WTC11 (cell line): ENCODE measurements at regions not wholly inside any gene's neighbourhood (a gene's known extent, or its start where the extent isn't known, plus 50 kb on each side); places are given as distances from the start of the nearest gene placed in this dataset.

Experiments used
- CREB1 ChIP-seq: sonication (generic); formaldehyde crosslinking; IDR thresholded peaks from 2 replicates; pipeline ENCODE4 v1.8.0; 2023; ENCODE audit warnings: mild to moderate bottlenecking, missing genetic modification reagents
- ETV6 ChIP-seq: sonication (generic); formaldehyde crosslinking; IDR thresholded peaks from 2 replicates; pipeline ENCODE4 v1.8.1; 2022; ENCODE audit warnings: mild to moderate bottlenecking, missing genetic modification reagents
- FOXJ3 ChIP-seq: sonication (generic); formaldehyde crosslinking; IDR thresholded peaks from 2 replicates; pipeline ENCODE4 v1.9.0; 2021; ENCODE audit warnings: missing genetic modification reagents, mild to moderate bottlenecking, borderline replicate concordance
- FOXK1 ChIP-seq: sonication (generic); formaldehyde crosslinking; IDR thresholded peaks from 2 replicates; pipeline ENCODE4 v1.8.0; 2022; ENCODE audit warnings: mild to moderate bottlenecking, moderate library complexity, missing genetic modification reagents
- KAT7 ChIP-seq: sonication (generic); formaldehyde crosslinking; IDR thresholded peaks from 2 replicates; pipeline ENCODE4 v1.8.1; 2023; ENCODE audit warnings: missing genetic modification reagents, mild to moderate bottlenecking, borderline replicate concordance
- NR2C2 ChIP-seq: sonication (generic); formaldehyde crosslinking; IDR thresholded peaks from 2 replicates; pipeline ENCODE4 v1.8.0; 2022; ENCODE audit warnings: mild to moderate bottlenecking, missing genetic modification reagents
- SP1 ChIP-seq: sonication (generic); formaldehyde crosslinking; conservative IDR thresholded peaks from 2 replicates; pipeline ENCODE4 v1.8.1; 2022; ENCODE audit warnings: missing genetic modification reagents
- ZNF138 ChIP-seq: sonication (generic); formaldehyde crosslinking; conservative IDR thresholded peaks from 2 replicates; pipeline ENCODE4 v1.8.1; 2022; ENCODE audit warnings: mild to moderate bottlenecking, moderate library complexity, missing genetic modification reagents
- ZNF263 ChIP-seq: sonication (generic); formaldehyde crosslinking; IDR thresholded peaks from 2 replicates; pipeline ENCODE4 v1.8.1; 2022; ENCODE audit warnings: low read depth, mild to moderate bottlenecking, moderate library complexity, missing genetic modification reagents
- TF ChIP-seq, protein P1 (sequence below): fragments of 200-600 bp; IDR thresholded peaks from 2 replicates; pipeline ENCODE4 v1.8.0; 2022; ENCODE audit warnings: antibody characterized with exemption

- TF ChIP-seq, protein P1, sequence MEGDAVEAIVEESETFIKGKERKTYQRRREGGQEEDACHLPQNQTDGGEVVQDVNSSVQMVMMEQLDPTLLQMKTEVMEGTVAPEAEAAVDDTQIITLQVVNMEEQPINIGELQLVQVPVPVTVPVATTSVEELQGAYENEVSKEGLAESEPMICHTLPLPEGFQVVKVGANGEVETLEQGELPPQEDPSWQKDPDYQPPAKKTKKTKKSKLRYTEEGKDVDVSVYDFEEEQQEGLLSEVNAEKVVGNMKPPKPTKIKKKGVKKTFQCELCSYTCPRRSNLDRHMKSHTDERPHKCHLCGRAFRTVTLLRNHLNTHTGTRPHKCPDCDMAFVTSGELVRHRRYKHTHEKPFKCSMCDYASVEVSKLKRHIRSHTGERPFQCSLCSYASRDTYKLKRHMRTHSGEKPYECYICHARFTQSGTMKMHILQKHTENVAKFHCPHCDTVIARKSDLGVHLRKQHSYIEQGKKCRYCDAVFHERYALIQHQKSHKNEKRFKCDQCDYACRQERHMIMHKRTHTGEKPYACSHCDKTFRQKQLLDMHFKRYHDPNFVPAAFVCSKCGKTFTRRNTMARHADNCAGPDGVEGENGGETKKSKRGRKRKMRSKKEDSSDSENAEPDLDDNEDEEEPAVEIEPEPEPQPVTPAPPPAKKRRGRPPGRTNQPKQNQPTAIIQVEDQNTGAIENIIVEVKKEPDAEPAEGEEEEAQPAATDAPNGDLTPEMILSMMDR, result no peak
- TF ChIP-seq FOXK1 (CRISPR knock-in tag) (no peak), ZNF263 (CRISPR knock-in tag) (no peak), ETV6 (CRISPR knock-in tag) (no peak), KAT7 (CRISPR knock-in tag) (no peak), NR2C2 (CRISPR knock-in tag) (no peak), FOXJ3 (CRISPR knock-in tag) (no peak), CREB1 (no peak), ZNF138 (CRISPR knock-in tag) (no peak), SP1 (no peak)
Measured at GRCh38 chr5:89473196-89473595, 590.2 kb upstream of the MEF2C start.
